ENCODE measurements at regions not wholly inside any gene's neighbourhood (a gene's known extent, or its start where the extent isn't known, plus 50 kb on each side); places are given as distances from the start of the nearest gene placed in this dataset.

- FAIRE-seq (no peak), DNase-seq (ENCODE audit: insufficient read length, low spot score) (no peak)
- TF ChIP-seq POLR2A (IDR thresholded peaks at IDR 0.05; ENCODE audit: low read depth, low read length), result no peak
Measured at GRCh38 chr14:105849933-105850626, 323.7 kb downstream of the TMEM121 start.

- no peak for FAIRE-seq
- DNase-seq (ENCODE audit: insufficient read length, low spot score), result no peak
- no peak for TF ChIP-seq POLR2A (IDR thresholded peaks at IDR 0.05; ENCODE audit: low read depth, low read length)
Measured at GRCh38 chr14:105850853-105851581, 324.6 kb downstream of the TMEM121 start.

- no peak for FAIRE-seq
- DNase-seq (ENCODE audit: insufficient read length, low spot score), result no peak
- TF ChIP-seq POLR2A (IDR thresholded peaks at IDR 0.05; ENCODE audit: low read depth, low read length), result no peak
Measured at GRCh38 chr14:105851716-105852377, 325.5 kb downstream of the TMEM121 start.

- TF ChIP-seq POLR2A (IDR thresholded peaks at IDR 0.05; ENCODE audit: low read depth, low read length), result no peak
- DNase-seq (ENCODE audit: insufficient read length, low spot score) (no peak), FAIRE-seq (no peak)
Measured at GRCh38 chr14:105852378-105853088, 326.1 kb downstream of the TMEM121 start.

- DNase-seq (ENCODE audit: insufficient read length, low spot score) (no peak), FAIRE-seq (no peak)
- TF ChIP-seq POLR2A (IDR thresholded peaks at IDR 0.05; ENCODE audit: low read depth, low read length), result no peak
Measured at GRCh38 chr14:105853089-105853906, 326.9 kb downstream of the TMEM121 start.

GRCh38 chr14:105853907-105854599 is 327.7 kb downstream of the TMEM121 start:
- TF ChIP-seq POLR2A (IDR thresholded peaks at IDR 0.05; ENCODE audit: low read depth, low read length), result no peak
- no peak for DNase-seq (ENCODE audit: insufficient read length, low spot score)
- no peak for FAIRE-seq

- DNase-seq (ENCODE audit: insufficient read length, low spot score) (no peak), FAIRE-seq (no peak)
Measured at GRCh38 chr14:105854600-105855245, 328.3 kb downstream of the TMEM121 start.

GRCh38 chr14:105855246-105855892 is 329.0 kb downstream of the TMEM121 start:
- no peak for DNase-seq (ENCODE audit: insufficient read length, low spot score)
- FAIRE-seq, result no peak
- no peak for TF ChIP-seq POLR2A (IDR thresholded peaks at IDR 0.05; ENCODE audit: low read depth, low read length)

More at GRCh38 chr14:105854600-105855245, 328.3 kb downstream of the TMEM121 start:
- TF ChIP-seq POLR2A (IDR thresholded peaks at IDR 0.05; ENCODE audit: low read depth, low read length), result no peak

- no peak for DNase-seq (ENCODE audit: insufficient read length, low spot score)
- TF ChIP-seq POLR2A (IDR thresholded peaks at IDR 0.05; ENCODE audit: low read depth, low read length), result no peak
- FAIRE-seq, result no peak
Measured at GRCh38 chr14:105855893-105856675, 329.7 kb downstream of the TMEM121 start.

GRCh38 chr14:105856676-105857219 is 330.4 kb downstream of the TMEM121 start:
- DNase-seq (ENCODE audit: insufficient read length, low spot score), result no peak
- no peak for FAIRE-seq
- no peak for TF ChIP-seq POLR2A (IDR thresholded peaks at IDR 0.05; ENCODE audit: low read depth, low read length)

Data from H54 (cell line).